GM21526 (cell line): ENCODE measurements at regions not wholly inside any gene's neighbourhood (a gene's known extent, or its start where the extent isn't known, plus 50 kb on each side); places are given as distances from the start of the nearest gene placed in this dataset.

ENCODE experiments used
- ATAC-seq: cut with Tn5 transposase; IDR thresholded peaks from one replicate; pipeline ENCODE4 v1.9.1; 2021; ENCODE audit warnings: moderate library complexity; ENCODE audit not compliant: unreplicated experiment, low FRiP score

DNA sequence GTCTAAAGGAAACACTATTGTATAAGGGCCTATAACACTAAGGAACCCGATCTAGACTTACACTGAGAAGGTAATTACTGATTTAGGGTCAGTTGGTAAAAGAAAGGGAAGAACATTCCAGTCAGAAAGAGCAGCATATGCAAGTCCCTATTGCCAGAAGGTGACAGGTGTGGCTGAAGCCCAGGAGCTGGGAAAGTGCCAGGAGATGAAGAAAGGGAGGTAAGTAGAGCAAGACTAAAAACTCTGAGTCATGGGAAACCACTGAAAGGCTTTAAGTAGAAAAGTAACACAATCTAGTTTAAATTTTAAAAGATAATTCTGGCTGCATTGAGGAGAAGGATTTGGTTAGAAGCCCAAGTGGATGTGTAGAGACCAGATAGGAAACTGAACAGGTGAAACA lies 77.7 kb upstream of the INTU start:
- no peak for ATAC-seq

DNA sequence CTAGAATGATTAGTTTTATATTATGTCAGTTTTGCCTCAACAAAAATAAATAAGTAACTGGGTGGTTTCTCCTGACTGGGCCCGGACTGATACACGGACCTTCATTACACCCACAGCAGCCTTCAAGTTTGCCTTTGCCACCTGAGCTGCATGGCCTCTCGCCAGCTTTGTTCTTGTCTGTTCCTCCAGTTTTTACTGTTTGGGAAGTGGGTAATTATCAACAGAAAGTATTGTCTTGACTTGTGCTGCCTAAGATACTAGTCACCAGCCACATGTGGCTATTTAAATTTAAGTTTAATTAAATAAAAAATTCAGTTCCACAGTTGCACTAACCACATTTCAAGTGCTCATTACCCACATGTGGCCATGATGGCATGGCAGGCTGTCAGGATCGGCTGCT lies 74.7 kb upstream of the INTU start:
- no peak for ATAC-seq

DNA sequence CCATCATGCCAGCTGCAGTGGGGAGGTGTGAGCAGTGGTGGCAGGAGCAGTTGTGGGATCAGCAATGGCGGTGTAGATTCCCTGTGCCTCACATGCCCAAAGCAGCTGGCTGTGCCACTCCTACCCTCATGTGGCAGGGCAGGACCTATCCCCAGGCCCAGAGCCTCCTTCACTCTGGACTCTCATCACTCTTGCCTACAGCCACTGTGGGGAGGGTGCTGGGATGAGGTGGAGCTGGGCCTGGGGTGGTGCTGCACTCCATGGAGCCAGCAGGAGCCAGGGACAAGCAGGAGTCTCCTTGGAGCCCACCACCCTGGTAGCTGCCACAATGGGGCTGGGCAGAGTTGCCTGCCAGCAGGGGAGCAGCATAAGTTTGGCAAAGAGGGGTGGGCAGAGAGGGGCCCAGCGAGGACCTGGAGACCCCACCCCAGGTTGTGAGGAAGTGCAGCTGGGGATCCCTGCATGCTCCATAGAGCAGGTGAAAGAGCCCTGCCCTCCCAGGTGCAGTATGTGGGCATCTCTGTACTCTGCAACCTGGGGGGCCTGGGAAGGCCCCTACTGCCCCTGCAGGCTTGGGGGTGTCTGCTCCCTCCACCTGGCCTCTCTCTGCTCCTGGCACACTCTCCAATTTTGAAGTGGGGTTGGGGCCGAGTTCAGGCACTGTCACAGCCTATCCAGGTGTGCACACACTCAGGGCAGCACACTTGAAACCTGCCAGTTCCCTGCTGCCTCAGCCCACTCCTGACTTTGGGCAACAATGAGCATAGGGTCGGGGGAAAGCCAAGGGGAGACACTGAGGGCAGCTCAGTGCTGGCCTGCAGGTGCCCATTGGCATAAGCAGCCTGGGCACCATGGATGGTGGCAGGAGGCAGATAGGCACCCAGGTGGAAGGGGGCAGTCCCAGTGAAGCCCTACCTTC lies 74.0 kb upstream of the INTU start:
- ATAC-seq: no peak

DNA sequence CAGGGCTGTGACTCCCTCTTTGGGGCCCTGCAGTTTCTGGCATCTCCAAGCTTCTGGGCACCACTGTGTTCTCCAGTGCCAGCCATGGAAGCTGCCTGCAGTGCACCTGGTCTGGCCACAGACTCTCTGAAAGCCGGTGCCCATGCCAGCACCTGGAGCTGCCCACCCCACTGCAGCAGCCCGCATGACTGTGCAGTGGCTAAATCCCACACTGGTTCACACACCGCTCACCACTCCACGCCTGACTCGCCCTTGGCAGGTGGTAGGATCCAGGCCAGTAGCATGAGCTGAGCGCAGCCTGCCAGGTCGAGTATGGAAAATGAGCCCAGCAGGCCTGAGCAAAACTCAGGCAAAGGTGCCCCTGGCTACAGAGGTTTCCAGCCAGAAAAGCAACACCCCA lies 72.8 kb upstream of the INTU start:
- ATAC-seq: no peak

DNA sequence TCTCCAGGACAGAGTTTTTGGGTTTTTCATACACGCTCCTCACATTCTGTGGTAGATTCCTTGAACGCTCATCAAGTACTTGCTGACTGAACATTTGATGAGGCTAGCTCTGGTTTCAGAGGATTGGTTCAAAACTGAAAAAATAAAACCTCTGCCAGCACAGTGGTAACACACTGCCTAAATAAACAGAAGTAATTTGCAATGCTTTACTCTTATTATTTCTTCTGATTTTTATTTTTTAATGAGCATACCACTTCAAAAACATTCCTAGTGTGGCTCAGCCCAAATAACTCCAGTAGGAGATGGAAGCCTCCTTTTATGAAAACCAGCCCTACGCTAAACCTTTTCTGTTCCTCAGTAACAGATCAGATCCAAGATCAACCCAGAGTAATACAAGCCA lies 72.0 kb upstream of the INTU start:
- no peak for ATAC-seq

DNA sequence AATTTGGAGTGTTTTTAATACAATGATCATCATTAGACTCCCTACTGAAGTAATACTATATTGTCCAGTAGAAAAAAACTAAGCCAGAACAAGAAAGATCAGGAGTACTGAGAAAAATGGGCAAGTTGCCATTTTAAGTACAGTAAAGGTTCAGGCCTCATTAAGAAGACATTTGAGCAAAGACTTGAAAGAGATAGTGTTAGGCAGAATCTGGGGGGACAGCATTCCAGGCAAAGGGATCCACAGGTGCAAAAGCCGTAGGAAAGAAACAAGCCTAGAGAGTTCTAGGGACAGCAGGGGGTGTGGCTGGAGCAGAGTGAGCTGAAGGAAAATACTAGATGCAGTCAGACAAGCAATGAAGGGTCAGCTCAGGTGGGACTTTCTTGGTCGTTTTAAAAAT lies 58.1 kb upstream of the INTU start:
- ATAC-seq: no peak

DNA sequence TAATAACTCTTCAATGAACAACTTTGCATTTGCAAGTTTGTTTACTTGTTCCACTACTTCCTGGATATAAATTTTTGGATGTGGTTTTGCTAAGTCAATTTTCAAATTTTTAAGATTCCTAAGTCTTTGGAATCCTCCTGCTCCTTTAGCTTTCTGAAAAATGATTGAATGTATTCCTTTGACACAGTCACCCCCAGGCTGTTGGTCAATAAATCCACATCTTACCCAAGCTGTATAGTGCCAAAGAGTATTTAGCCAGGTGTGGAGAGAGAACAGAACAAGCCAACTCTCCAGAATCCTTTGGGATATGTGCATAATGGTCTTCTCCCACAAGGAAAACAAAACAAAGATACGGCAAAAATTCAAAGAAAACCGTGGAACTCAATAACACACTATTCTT lies 56.9 kb upstream of the INTU start:
- ATAC-seq: no peak

DNA sequence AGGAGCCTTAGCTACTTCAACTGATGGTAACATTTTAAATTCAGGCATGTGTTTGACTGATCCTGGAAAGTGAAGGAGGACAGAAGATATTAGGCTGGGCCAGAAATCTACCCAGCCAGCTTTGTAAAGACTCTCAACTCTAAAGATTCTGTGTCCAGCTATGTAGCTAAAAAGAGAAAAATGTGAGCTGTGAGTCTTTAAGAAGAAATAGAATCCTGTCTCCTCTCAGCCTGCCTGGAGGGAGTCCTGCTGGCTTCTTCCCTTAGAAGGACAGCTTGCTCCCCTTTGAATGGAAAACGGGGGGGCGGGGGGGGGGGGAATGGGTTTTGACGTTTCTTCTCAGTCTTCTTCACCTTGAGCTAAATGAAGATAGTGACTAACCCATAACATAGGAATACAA lies 54.3 kb upstream of the INTU start:
- no peak for ATAC-seq

DNA sequence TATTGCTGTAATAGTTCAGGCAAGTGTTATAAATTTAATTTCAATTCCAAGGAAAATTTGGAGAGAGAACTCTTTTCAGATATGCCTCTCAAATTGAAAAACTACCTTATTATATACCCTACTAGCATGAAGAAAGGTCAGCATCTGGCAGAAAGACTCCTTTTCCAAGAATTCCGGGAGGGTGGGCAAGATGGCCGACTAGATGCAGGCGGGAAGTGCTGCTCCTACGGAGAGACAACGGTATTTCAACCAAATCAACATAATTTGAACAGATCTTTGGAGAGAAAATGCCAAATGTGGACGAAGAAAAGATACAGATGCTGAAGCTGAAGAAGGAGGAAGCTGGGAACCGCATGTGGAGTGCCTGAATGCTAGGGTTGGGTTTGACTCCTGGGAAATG lies 53.8 kb upstream of the INTU start:
- no peak for ATAC-seq

DNA sequence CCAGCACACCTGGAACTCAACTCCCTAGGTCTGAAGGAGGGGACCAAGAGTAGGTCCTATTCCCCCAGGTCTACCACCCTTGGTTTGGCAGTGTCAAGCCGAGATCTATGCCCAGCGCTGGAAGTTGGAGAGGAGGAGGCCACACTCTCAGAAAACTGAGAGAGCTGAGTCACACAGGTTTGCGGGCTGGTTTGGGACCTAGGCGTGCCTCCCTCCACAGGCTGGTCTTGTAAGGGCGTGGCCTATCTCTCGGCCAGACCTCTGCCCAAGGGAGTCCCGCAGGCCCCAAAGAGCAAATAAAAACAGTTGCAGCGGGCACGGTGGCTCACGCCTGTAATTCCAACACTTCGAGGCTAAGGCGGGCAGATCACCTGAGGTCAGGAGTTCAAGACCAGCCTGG lies 52.9 kb upstream of the INTU start:
- no peak for ATAC-seq

DNA sequence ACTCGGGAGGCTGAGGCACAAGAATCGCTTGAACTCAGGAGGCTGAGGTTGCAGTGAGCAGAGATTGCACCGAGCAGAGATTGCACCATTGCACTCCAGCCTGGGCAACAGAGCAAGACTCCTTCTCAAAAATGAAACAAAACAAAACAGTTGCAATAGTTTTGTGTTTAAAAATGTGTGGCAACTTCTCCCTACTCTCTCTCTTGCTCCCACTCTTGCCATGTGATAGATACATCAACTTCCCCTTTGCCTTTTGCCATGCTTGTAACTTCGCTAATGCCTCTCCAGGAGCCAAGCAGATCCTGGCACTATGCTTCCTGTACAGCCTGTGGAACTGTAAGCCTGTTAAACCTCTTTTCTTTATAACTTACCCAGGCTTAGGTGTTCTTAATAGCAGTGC lies 52.5 kb upstream of the INTU start:
- no peak for ATAC-seq

DNA sequence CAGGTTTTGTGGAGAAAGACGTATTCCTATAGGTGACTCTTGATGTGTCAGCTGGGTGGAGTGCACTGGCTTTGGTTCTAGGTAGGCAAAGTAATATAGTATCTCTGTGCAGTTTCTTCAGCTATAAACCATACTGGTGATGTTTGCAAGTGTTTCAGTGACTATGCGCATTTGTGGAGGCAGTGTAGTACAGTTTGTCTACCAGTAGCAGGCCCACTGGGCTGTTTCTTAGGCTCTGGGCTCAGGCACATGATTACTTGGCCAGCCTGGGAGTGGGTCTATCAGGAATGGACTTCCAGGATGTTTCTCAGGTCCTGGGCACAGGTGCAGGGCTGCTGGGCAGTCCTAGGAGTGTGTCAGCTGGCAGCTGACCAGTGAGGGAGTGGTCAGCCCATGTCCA lies 51.9 kb upstream of the INTU start:
- ATAC-seq: no peak
